ENCODE measurements at regions not wholly inside any gene's neighbourhood (a gene's known extent, or its start where the extent isn't known, plus 50 kb on each side); places are given as distances from the start of the nearest gene placed in this dataset.

GRCh38 chr4:22932326-22932725 is 239.6 kb downstream of the GBA3 start:
- no peak for TF ChIP-seq CTCF (IDR thresholded peaks at IDR 0.05; ENCODE audit: low read depth, low read length)
- no peak overlapping the region for H3K4me3 ChIP-seq (ENCODE audit: low read depth, low read length)

- no peak overlapping the region for H3K4me3 ChIP-seq (ENCODE audit: low read depth, low read length)
- no peak for TF ChIP-seq CTCF (IDR thresholded peaks at IDR 0.05; ENCODE audit: low read depth, low read length)
Observed at GRCh38 chr4:22922426-22922825, 229.7 kb downstream of the GBA3 start.

GRCh38 chr4:22921936-22922335 is 229.2 kb downstream of the GBA3 start:
- no peak for TF ChIP-seq CTCF (IDR thresholded peaks at IDR 0.05; ENCODE audit: low read depth, low read length)
- no peak overlapping the region for H3K4me3 ChIP-seq (ENCODE audit: low read depth, low read length)

GRCh38 chr4:22911285-22911684 is 218.5 kb downstream of the GBA3 start:
- H3K4me3 ChIP-seq (ENCODE audit: low read depth, low read length) = no peak overlapping the region
- no peak for TF ChIP-seq CTCF (IDR thresholded peaks at IDR 0.05; ENCODE audit: low read depth, low read length)

- no peak for TF ChIP-seq CTCF (IDR thresholded peaks at IDR 0.05; ENCODE audit: low read depth, low read length)
- H3K4me3 ChIP-seq (ENCODE audit: low read depth, low read length) = no peak overlapping the region
Observed at GRCh38 chr4:22910200-22910599, 217.5 kb downstream of the GBA3 start.

- no peak overlapping the region for H3K4me3 ChIP-seq (ENCODE audit: low read depth, low read length)
- TF ChIP-seq CTCF (IDR thresholded peaks at IDR 0.05; ENCODE audit: low read depth, low read length) = no peak
Observed at GRCh38 chr4:22906045-22906444, 213.3 kb downstream of the GBA3 start.

GRCh38 chr4:22903913-22904312 is 211.2 kb downstream of the GBA3 start:
- no peak for TF ChIP-seq CTCF (IDR thresholded peaks at IDR 0.05; ENCODE audit: low read depth, low read length)
- H3K4me3 ChIP-seq (ENCODE audit: low read depth, low read length) = no peak overlapping the region
